Calu3 (cell line): ENCODE measurements at regions not wholly inside any gene's neighbourhood (a gene's known extent, or its start where the extent isn't known, plus 50 kb on each side); places are given as distances from the start of the nearest gene placed in this dataset.

Source experiments
- BruUV-seq: library from RNA; stranded (reverse); fragments of 400-500 nt; replicated peaks from 2 replicates; lab custom pipeline; 2021; lab: Mats Ljungman, UMichigan
- CTCF ChIA-PET: fragments of 300-600 bp; sonication (Branson Sonifier 250); formaldehyde crosslinking; loops from one replicate; lab custom pipeline; 2022; ENCODE audit warnings: antibody characterized with exemption; lab: Charles Lee
- DNase-seq: peaks from one replicate; pipeline ENCODE4 v3.0.0; 2022
- H3K27ac Mint-ChIP-seq: one replicate; pipeline ENCODE4 v1.8.0; 2022; ENCODE audit warnings: mixed read lengths; ENCODE audit not compliant: unreplicated experiment
- H3K27me3 Mint-ChIP-seq: one replicate; pipeline ENCODE4 v1.8.0; 2022; ENCODE audit warnings: mixed read lengths; ENCODE audit not compliant: unreplicated experiment
- H3K36me3 Mint-ChIP-seq: one replicate; pipeline ENCODE4 v1.8.0; 2022; ENCODE audit warnings: mild to moderate bottlenecking, moderate library complexity, mixed read lengths; ENCODE audit not compliant: insufficient read depth, unreplicated experiment
- H3K4me1 Mint-ChIP-seq: one replicate; pipeline ENCODE4 v1.8.0; 2022; ENCODE audit warnings: mild to moderate bottlenecking, low read depth, mixed read lengths; ENCODE audit not compliant: unreplicated experiment
- H3K4me3 Mint-ChIP-seq: one replicate; pipeline ENCODE4 v1.8.0; 2022; ENCODE audit warnings: mild to moderate bottlenecking, low read depth, moderate library complexity, mixed read lengths; ENCODE audit not compliant: unreplicated experiment
- H3K9me3 Mint-ChIP-seq: one replicate; pipeline ENCODE4 v1.8.0; 2022; ENCODE audit warnings: low read depth, mixed read lengths; ENCODE audit not compliant: unreplicated experiment
- CTCF ChIP-seq: fragments of 200-600 bp; IDR thresholded peaks from one replicate; pipeline ENCODE4 v1.8.0; 2022; ENCODE audit warnings: antibody characterized with exemption; ENCODE audit not compliant: unreplicated experiment
- intact Hi-C: fragments of 100-400 bp; cut with micrococcal nuclease; formaldehyde crosslinking; loops from one replicate; pipeline ENCODE4 v1.10.0; 2022; ENCODE audit not compliant: unreplicated experiment

- TF ChIP-seq CTCF, result no peak
- CTCF ChIA-PET, result no interaction called here
- Mint-ChIP-seq H3K36me3 (no peaks in the 10 kb centered on the region), H3K27me3 (peaks cover 89% of the 10 kb centered on the region), H3K27ac (no peak overlapping the region), H3K9me3 (no peaks in the 10 kb centered on the region), H3K4me1 (no peaks in the 10 kb centered on the region), H3K4me3 (no peak overlapping the region)
- BruUV-seq, result no TSS peak
- no peak for DNase-seq
- intact Hi-C loops, result no loop called here
Measured at GRCh38 chr17:79425686-79426085, 185.2 kb downstream of the RBFOX3 start.

DNA sequence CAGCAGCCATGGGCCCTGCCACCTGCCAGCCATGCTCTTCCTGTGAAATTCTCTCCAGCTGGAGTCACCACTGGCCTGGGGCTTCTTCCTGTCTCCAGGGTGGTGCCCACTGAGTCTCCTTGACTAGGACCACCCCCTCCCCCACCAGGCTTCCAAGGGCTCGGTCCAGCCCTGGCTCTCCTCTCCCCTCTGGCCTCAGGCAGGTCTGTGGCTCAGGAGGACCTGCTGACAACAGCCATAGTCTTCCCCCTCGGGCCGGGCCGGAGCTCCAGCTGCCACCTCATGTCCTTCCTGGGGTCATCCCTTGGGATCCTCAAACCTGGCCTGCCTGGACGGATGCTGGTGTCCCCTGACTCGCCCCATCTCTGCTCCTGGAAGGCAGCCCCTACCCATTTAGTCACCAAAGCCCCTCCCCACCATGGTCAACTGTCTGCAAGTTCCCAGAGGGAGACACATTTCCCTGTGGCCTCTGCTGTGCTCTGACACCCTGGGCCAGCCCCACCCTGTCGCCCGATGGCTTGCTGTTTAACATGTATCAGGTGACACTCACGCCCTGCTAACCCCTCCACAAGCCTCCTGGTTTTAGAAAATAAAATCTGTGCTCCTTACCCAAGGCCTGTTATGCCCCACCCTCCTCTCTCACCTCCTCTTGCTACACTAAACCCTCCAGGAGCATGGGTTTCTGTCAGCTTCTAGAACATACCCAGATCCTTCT lies 186.2 kb downstream of the RBFOX3 start:
- no peak for TF ChIP-seq CTCF
- peaks cover 97% of the 10 kb centered on the region for H3K27me3 Mint-ChIP-seq
- no TSS peak for BruUV-seq
- H3K4me1 Mint-ChIP-seq, result no peaks in the 10 kb centered on the region
- no peak for DNase-seq
- CTCF ChIA-PET, result no interaction called here
- H3K9me3 Mint-ChIP-seq, result no peaks in the 10 kb centered on the region
- no peak overlapping the region for H3K27ac Mint-ChIP-seq
- intact Hi-C loops, result no loop called here
- no peak overlapping the region for H3K4me3 Mint-ChIP-seq
- H3K36me3 Mint-ChIP-seq, result no peaks in the 10 kb centered on the region

DNA sequence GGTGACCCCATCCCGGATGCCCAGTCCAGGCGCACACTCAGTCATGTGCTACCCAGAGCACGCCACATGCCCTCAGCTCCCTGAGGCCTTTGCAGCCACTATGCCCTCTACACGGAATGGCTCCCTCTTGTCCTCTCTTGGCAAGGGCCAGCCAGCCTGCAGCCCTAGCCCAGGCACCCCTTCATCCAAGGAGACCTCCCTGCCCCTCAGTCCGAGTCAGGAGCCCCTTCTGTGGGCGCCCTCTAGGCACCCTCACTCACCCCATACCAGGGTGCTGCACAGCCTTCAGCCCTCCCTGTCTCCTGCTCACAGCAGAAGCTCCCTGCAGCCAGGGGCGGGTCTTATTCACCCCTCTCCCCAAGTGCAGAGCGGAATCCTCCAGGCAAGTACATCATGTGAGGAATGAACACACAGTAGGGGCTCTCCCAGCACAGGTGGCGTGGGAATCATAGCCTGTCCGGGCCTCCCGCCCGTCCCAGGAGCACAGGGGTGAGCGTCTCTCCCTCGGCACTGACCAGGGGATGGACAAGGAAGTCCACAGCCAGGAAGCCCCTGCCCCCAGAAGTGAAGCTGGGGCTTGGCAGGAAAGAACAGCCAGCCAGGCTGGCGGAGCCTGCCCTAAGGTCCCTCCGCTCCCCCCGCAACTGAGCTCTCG lies 186.9 kb downstream of the RBFOX3 start:
- no peak for TF ChIP-seq CTCF
- CTCF ChIA-PET, result no interaction called here
- no peak overlapping the region for H3K27ac Mint-ChIP-seq
- H3K27me3 Mint-ChIP-seq, result peaks cover 97% of the 10 kb centered on the region
- intact Hi-C loops, result no loop called here
- H3K4me3 Mint-ChIP-seq, result no peak overlapping the region
- H3K9me3 Mint-ChIP-seq, result no peaks in the 10 kb centered on the region
- DNase-seq, result no peak
- H3K4me1 Mint-ChIP-seq, result no peaks in the 10 kb centered on the region
- no peaks in the 10 kb centered on the region for H3K36me3 Mint-ChIP-seq
- BruUV-seq, result no TSS peak

GRCh38 chr17:79422236-79422635 lies 188.6 kb downstream of the RBFOX3 start:
- no peak for TF ChIP-seq CTCF
- no peak overlapping the region for H3K27ac Mint-ChIP-seq
- H3K36me3 Mint-ChIP-seq, result no peaks in the 10 kb centered on the region
- H3K4me3 Mint-ChIP-seq, result no peak overlapping the region
- CTCF ChIA-PET, result no interaction called here
- DNase-seq, result no peak
- peaks cover 97% of the 10 kb centered on the region for H3K27me3 Mint-ChIP-seq
- H3K9me3 Mint-ChIP-seq, result no peaks in the 10 kb centered on the region
- BruUV-seq, result no TSS peak
- intact Hi-C loops, result no loop called here
- H3K4me1 Mint-ChIP-seq, result no peaks in the 10 kb centered on the region
